Keratinocyte (primary cell): ENCODE measurements at regions not wholly inside any gene's neighbourhood (a gene's known extent, or its start where the extent isn't known, plus 50 kb on each side); places are given as distances from the start of the nearest gene placed in this dataset.

Source experiments
- DNase-seq: peaks from one replicate; pipeline ENCODE4 v3.0.0-alpha.2; 2011; ENCODE audit warnings: low read depth, missing footprints, low spot score
- FAIRE-seq: peaks from 2 replicates; lab custom pipeline; 2011; peaks lifted over from hg19 to GRCh38; lab: Jason Lieb, UNC
- H2AFZ ChIP-seq: 2 replicates; pipeline ENCODE4 v1.6.0; 2012; ENCODE audit warnings: low read length, control low read depth, inconsistent platforms; ENCODE audit not compliant: control insufficient read depth
- H3K27ac ChIP-seq: 2 replicates; pipeline ENCODE4 v1.5.1; 2011; ENCODE audit warnings: low read length; ENCODE audit not compliant: control insufficient read depth, insufficient read depth
- H3K27me3 ChIP-seq: 3 replicates; pipeline ENCODE4 v1.6.0; 2011; ENCODE audit warnings: low read length; ENCODE audit not compliant: control insufficient read depth, insufficient read depth; ENCODE audit errors: extremely low read depth
- H3K36me3 ChIP-seq, 2 experiments: 2 replicates in 1 of 2; 3 replicates in 1 of 2; pipeline ENCODE4 v1.5.1; 2011; ENCODE audit warnings: low read length in 2 of 2, mild to moderate bottlenecking in 1 of 2; ENCODE audit not compliant: control insufficient read depth in 2 of 2, insufficient read depth in 2 of 2; ENCODE audit errors: extremely low read depth in 1 of 2
- H3K4me1 ChIP-seq: 3 replicates; pipeline ENCODE4 v1.5.1; 2011; ENCODE audit warnings: low read length; ENCODE audit not compliant: control insufficient read depth, insufficient read depth; ENCODE audit errors: extremely low read depth
- H3K4me2 ChIP-seq: 3 replicates; pipeline ENCODE4 v1.6.0; 2011; ENCODE audit warnings: low read depth, low read length; ENCODE audit not compliant: control insufficient read depth, insufficient read depth; ENCODE audit errors: extremely low read depth
- H3K4me3 ChIP-seq, 3 experiments: fragments of 200-600 bp in 1 of 3; sonication (generic) in 1 of 3; 2 replicates in 2 of 3; 3 replicates in 1 of 3; pipeline ENCODE4 v1.5.1; 2011 to 2016; ENCODE audit warnings: low read length in 3 of 3, mild to moderate bottlenecking in 3 of 3, control low read depth in 2 of 3, inconsistent platforms in 1 of 3, low read depth in 1 of 3, mixed read lengths in 1 of 3, mixed run types in 1 of 3, moderate library complexity in 1 of 3; ENCODE audit not compliant: control insufficient read depth in 2 of 3, insufficient read depth in 2 of 3; ENCODE audit errors: extremely low read depth in 1 of 3
- H3K79me2 ChIP-seq: 2 replicates; pipeline ENCODE4 v1.6.0; 2012; ENCODE audit warnings: low read length; ENCODE audit not compliant: control insufficient read depth, insufficient read depth
- H3K9ac ChIP-seq: 3 replicates; pipeline ENCODE4 v1.6.0; 2011; ENCODE audit warnings: low read length; ENCODE audit not compliant: control insufficient read depth, insufficient read depth; ENCODE audit errors: extremely low read depth
- H3K9me1 ChIP-seq: 3 replicates; pipeline ENCODE4 v1.6.0; 2011; ENCODE audit warnings: low read length; ENCODE audit not compliant: control insufficient read depth, insufficient read depth; ENCODE audit errors: extremely low read depth
- H3K9me3 ChIP-seq: 2 replicates; pipeline ENCODE4 v1.5.1; 2012; ENCODE audit warnings: low read depth, low read length; ENCODE audit not compliant: control insufficient read depth
- H4K20me1 ChIP-seq: 3 replicates; pipeline ENCODE4 v1.6.0; 2011; ENCODE audit warnings: low read length; ENCODE audit not compliant: control insufficient read depth, insufficient read depth; ENCODE audit errors: extremely low read depth
- EZH2 ChIP-seq: IDR thresholded peaks from one replicate; pipeline ENCODE4 v1.6.1; 2012; ENCODE audit warnings: inconsistent platforms, mild to moderate bottlenecking, low read length, moderate library complexity
- dilution Hi-C: fragments of 300-500 bp; cut with MboI; formaldehyde crosslinking; loops from one replicate; pipeline ENCODE4 v1.7.0; 2020; ENCODE audit warnings: low sequenced_read_pairs; ENCODE audit not compliant: extremely low pct_ligation_motif_present
- TF ChIP-seq, protein P1 (sequence below), 3 experiments: IDR thresholded peaks in 1 of 3; conservative IDR thresholded peaks in 1 of 3; optimal IDR thresholded peaks in 1 of 3; 2 replicates in 2 of 3; 3 replicates in 1 of 3; pipeline versions ENCODE3 to v1.5.1; 2011; ENCODE audit warnings: low read length in 3 of 3, mild to moderate bottlenecking in 3 of 3, moderate library complexity in 2 of 3, control low read depth in 1 of 3, inconsistent platforms in 1 of 3; ENCODE audit not compliant: insufficient read depth in 2 of 3; ENCODE audit errors: extremely low read depth in 1 of 3

DNA sequence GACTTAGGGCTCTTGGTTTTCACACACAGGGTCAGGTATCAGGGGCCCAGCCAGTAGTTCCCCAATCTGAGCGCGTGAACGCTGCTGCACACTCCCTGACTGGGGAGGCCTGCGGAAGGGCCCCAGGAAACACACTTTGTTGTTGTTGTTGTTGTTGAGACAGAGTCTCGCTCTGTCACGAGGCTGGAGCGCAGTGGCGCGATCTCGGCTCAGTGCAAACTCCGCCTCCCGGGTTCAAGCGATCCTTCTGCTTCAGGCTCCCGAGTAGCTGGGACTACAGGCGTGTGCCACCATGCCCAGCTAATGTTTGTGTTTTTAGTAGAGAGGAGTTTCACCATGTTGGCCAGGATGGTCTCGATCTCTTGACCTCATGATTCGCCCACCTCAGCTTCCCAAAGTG is 190.4 kb upstream of the GPR12 start:
- no peak for FAIRE-seq
- no peaks in the 10 kb centered on the region for H3K79me2 ChIP-seq
- no peaks in the 10 kb centered on the region for H3K36me3 ChIP-seq
- no peak overlapping the region for H3K4me3 ChIP-seq
- no peaks in the 10 kb centered on the region for H4K20me1 ChIP-seq
- H3K27ac ChIP-seq: no peak overlapping the region
- dilution Hi-C loops: no loop called here
- no peak for DNase-seq
- no peak overlapping the region for H3K9ac ChIP-seq
- H2AFZ ChIP-seq: no peak overlapping the region
- H3K4me2 ChIP-seq: no peak overlapping the region
- H3K9me1 ChIP-seq: no peaks in the 10 kb centered on the region
- peaks cover 16% of the 10 kb centered on the region for H3K27me3 ChIP-seq
- TF ChIP-seq, protein P1, sequence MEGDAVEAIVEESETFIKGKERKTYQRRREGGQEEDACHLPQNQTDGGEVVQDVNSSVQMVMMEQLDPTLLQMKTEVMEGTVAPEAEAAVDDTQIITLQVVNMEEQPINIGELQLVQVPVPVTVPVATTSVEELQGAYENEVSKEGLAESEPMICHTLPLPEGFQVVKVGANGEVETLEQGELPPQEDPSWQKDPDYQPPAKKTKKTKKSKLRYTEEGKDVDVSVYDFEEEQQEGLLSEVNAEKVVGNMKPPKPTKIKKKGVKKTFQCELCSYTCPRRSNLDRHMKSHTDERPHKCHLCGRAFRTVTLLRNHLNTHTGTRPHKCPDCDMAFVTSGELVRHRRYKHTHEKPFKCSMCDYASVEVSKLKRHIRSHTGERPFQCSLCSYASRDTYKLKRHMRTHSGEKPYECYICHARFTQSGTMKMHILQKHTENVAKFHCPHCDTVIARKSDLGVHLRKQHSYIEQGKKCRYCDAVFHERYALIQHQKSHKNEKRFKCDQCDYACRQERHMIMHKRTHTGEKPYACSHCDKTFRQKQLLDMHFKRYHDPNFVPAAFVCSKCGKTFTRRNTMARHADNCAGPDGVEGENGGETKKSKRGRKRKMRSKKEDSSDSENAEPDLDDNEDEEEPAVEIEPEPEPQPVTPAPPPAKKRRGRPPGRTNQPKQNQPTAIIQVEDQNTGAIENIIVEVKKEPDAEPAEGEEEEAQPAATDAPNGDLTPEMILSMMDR (optimal IDR thresholded peaks at IDR 0.05 in 1 of 3, IDR thresholded peaks at IDR 0.05 in 1 of 3, conservative IDR thresholded peaks at IDR 0.05 in 1 of 3; ENCODE audit: extremely low read depth in 1 of 3, insufficient read depth in 2 of 3, low read length in 3 of 3): no peak
- TF ChIP-seq EZH2: no peak
- no peaks in the 10 kb centered on the region for H3K9me3 ChIP-seq
- H3K4me1 ChIP-seq: no peaks in the 10 kb centered on the region

DNA sequence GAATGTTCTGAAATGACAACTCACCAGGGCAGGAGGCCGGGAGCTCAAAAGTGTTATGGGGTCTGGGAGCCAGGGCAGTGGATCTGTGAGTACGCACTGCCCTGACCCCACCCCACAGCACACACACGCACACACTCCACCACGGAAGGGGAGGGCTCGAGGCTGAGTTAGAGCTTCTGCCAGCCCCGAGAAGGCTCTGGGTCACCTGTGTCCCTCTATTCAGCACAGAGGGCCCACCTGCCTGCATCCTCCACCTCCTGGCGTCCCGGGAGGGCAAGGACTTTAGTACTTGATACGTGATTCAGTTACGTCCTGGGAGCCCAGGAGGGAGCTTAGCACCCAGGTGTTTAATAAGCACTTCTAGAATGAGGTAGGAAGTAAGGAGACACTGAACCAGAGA is 190.0 kb upstream of the GPR12 start:
- Histone ChIP-seq H3K27ac (no peak overlapping the region), H3K9ac (no peak overlapping the region), H3K79me2 (no peaks in the 10 kb centered on the region), H3K4me1 (no peaks in the 10 kb centered on the region), H3K36me3 (no peaks in the 10 kb centered on the region), H2AFZ (no peak overlapping the region), H3K4me3 (no peak overlapping the region), H3K4me2 (no peak overlapping the region), H3K9me3 (no peaks in the 10 kb centered on the region), H3K9me1 (no peaks in the 10 kb centered on the region), H3K27me3 (peaks cover 16% of the 10 kb centered on the region), H4K20me1 (no peaks in the 10 kb centered on the region)
- dilution Hi-C loops: no loop called here
- FAIRE-seq (no peak), DNase-seq (no peak)
- no peak for TF ChIP-seq EZH2
- TF ChIP-seq, protein P1 (optimal IDR thresholded peaks at IDR 0.05 in 1 of 3, IDR thresholded peaks at IDR 0.05 in 1 of 3, conservative IDR thresholded peaks at IDR 0.05 in 1 of 3; ENCODE audit: extremely low read depth in 1 of 3, insufficient read depth in 2 of 3, low read length in 3 of 3): no peak
